ENCODE measurements at regions not wholly inside any gene's neighbourhood (a gene's known extent, or its start where the extent isn't known, plus 50 kb on each side); places are given as distances from the start of the nearest gene placed in this dataset.

GRCh38 chr14:26929361-26929760 lies 331.5 kb upstream of the NOVA1 start:
- DNase-seq (ENCODE audit: low read depth in 2 of 2), result no peak

GRCh38 chr14:26930576-26930975 lies 332.7 kb upstream of the NOVA1 start:
- no peak for DNase-seq (ENCODE audit: low read depth in 2 of 2)

GRCh38 chr14:26932606-26933005 lies 334.8 kb upstream of the NOVA1 start:
- no peak for DNase-seq (ENCODE audit: low read depth in 2 of 2)

- no peak for DNase-seq (ENCODE audit: low read depth in 2 of 2)
Observed at GRCh38 chr14:26933431-26933830, 335.6 kb upstream of the NOVA1 start.

GRCh38 chr14:26934151-26934550 lies 336.3 kb upstream of the NOVA1 start:
- DNase-seq (ENCODE audit: low read depth in 2 of 2), result no peak

- DNase-seq (ENCODE audit: low read depth in 2 of 2), result no peak
Observed at GRCh38 chr14:26935733-26936132, 337.9 kb upstream of the NOVA1 start.

- DNase-seq (ENCODE audit: low read depth in 2 of 2), result no peak
Observed at GRCh38 chr14:26938054-26938453, 340.2 kb upstream of the NOVA1 start.

GRCh38 chr14:26939755-26940154 lies 341.9 kb upstream of the NOVA1 start:
- no peak for DNase-seq (ENCODE audit: low read depth in 2 of 2)

GRCh38 chr14:26941521-26941920 lies 343.7 kb upstream of the NOVA1 start:
- no peak for DNase-seq (ENCODE audit: low read depth in 2 of 2)

GRCh38 chr14:26947265-26947664 lies 349.4 kb upstream of the NOVA1 start:
- DNase-seq (ENCODE audit: low read depth in 2 of 2), result no peak

- DNase-seq (ENCODE audit: low read depth in 2 of 2), result no peak
Observed at GRCh38 chr14:26959437-26959836, 361.6 kb upstream of the NOVA1 start.

- no peak for DNase-seq (ENCODE audit: low read depth in 2 of 2)
Observed at GRCh38 chr14:26959972-26960660, 362.3 kb upstream of the NOVA1 start.

- no peak for DNase-seq (ENCODE audit: low read depth in 2 of 2)
Observed at GRCh38 chr14:26963711-26964110, 365.9 kb upstream of the NOVA1 start.

GRCh38 chr14:26965490-26965889 lies 367.7 kb upstream of the NOVA1 start:
- DNase-seq (ENCODE audit: low read depth in 2 of 2), result no peak

GRCh38 chr14:26966908-26967307 lies 369.1 kb upstream of the NOVA1 start:
- DNase-seq (ENCODE audit: low read depth in 2 of 2), result no peak

GRCh38 chr14:26974965-26975364 lies 377.1 kb upstream of the NOVA1 start:
- no peak for DNase-seq (ENCODE audit: low read depth in 2 of 2)

GRCh38 chr14:26982071-26982470 lies 384.2 kb upstream of the NOVA1 start:
- DNase-seq (ENCODE audit: low read depth in 2 of 2), result no peak

- DNase-seq (ENCODE audit: low read depth in 2 of 2), result peak in 1 of 2 donors; percentile 1
Observed at GRCh38 chr14:26984311-26985177, 386.7 kb upstream of the NOVA1 start.

GRCh38 chr14:26987744-26988363 lies 390.0 kb upstream of the NOVA1 start:
- no peak for DNase-seq (ENCODE audit: low read depth in 2 of 2)

GRCh38 chr14:26990946-26991345 lies 393.1 kb upstream of the NOVA1 start:
- DNase-seq (ENCODE audit: low read depth in 2 of 2), result no peak

GRCh38 chr14:26992403-26993115 lies 394.7 kb upstream of the NOVA1 start:
- DNase-seq (ENCODE audit: low read depth in 2 of 2), result no peak

GRCh38 chr14:26993556-26993955 lies 395.7 kb upstream of the NOVA1 start:
- DNase-seq (ENCODE audit: low read depth in 2 of 2), result no peak
